Heart left ventricle (tissue), 13 donors: ENCODE measurements at regions not wholly inside any gene's neighbourhood (a gene's known extent, or its start where the extent isn't known, plus 50 kb on each side); places are given as distances from the start of the nearest gene placed in this dataset.

Source experiments
- POLR2A ChIP-seq, 2 donors: fragments of 450-650 bp; IDR thresholded peaks; one replicate each; pipeline ENCODE4 v1.6.1; 2017; ENCODE audit warnings: antibody characterized with exemption in 2 of 2, mild to moderate bottlenecking in 2 of 2, moderate library complexity in 2 of 2
- TF ChIP-seq, protein P1 (sequence below), 12 donors: fragments of 200-600 bp; sonication (generic) in 4 of 12; IDR thresholded peaks; one replicate each; pipeline versions ENCODE4 v1.5.0 to v1.8.0; 2018 to 2022; ENCODE audit warnings: antibody characterized with exemption in 12 of 12, mild to moderate bottlenecking in 5 of 12
- donor health status: ischemic (EF 13 %, LVEDD 7.1; RV severe dilation, severe dysfunction).
- donor health status: DM: no; HTN: yes; CAD: no.
- donor health status: DM: no; HTN: no; CAD: no.
- donor health status: ischemic (EF 25% LVEDD 6.9; RV normal size, moderate dysfunction).
- donor health status: ischemic (EF 25% LVEDD 5.7; RV mildly dilated, moderate dysfunction).
- donor health status: ischemic (EF 35%, LVEDD 5.7; RV mildly dilated, moderate dysfunction).
- donor health status: nonischemic (EF 11% LVEDD 7.7; RV severe dilation, severe dysfunction).
- donor health status: DM: yes; HTN: yes; CAD: no.
- donor health status: PGD.
- donor health status: ischemic (EF 29% LVEDD 5.4; RV normal size, mild dysfunction).
- donor health status: nonischemic (EF 23%, LVEDD 6.1; RV moderate dilation, normal function).

GRCh38 chr4:34202154-34202553, 2042.2 kb downstream of the ARAP2 start:
- TF ChIP-seq, protein P1, sequence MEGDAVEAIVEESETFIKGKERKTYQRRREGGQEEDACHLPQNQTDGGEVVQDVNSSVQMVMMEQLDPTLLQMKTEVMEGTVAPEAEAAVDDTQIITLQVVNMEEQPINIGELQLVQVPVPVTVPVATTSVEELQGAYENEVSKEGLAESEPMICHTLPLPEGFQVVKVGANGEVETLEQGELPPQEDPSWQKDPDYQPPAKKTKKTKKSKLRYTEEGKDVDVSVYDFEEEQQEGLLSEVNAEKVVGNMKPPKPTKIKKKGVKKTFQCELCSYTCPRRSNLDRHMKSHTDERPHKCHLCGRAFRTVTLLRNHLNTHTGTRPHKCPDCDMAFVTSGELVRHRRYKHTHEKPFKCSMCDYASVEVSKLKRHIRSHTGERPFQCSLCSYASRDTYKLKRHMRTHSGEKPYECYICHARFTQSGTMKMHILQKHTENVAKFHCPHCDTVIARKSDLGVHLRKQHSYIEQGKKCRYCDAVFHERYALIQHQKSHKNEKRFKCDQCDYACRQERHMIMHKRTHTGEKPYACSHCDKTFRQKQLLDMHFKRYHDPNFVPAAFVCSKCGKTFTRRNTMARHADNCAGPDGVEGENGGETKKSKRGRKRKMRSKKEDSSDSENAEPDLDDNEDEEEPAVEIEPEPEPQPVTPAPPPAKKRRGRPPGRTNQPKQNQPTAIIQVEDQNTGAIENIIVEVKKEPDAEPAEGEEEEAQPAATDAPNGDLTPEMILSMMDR (IDR thresholded peaks at IDR 0.05), result no peak
- no peak for TF ChIP-seq POLR2A (IDR thresholded peaks at IDR 0.05)
